Globus pallidus (tissue), 1 donor: ENCODE measurements at regions not wholly inside any gene's neighbourhood (a gene's known extent, or its start where the extent isn't known, plus 50 kb on each side); places are given as distances from the start of the nearest gene placed in this dataset.

ENCODE experiments used
- DNase-seq: peaks from one replicate; pipeline ENCODE4 v3.0.0-alpha.2; 2015; ENCODE audit warnings: low spot score

GRCh38 chr3:127033171-127033570 lies 50.3 kb downstream of the PLXNA1 start:
- DNase-seq = no peak

GRCh38 chr3:127033786-127034185 lies 50.9 kb downstream of the PLXNA1 start:
- DNase-seq = no peak

GRCh38 chr3:127034195-127034989 lies 51.5 kb downstream of the PLXNA1 start:
- no peak for DNase-seq

GRCh38 chr3:127034990-127035652 lies 52.2 kb downstream of the PLXNA1 start:
- DNase-seq = no peak

DNA sequence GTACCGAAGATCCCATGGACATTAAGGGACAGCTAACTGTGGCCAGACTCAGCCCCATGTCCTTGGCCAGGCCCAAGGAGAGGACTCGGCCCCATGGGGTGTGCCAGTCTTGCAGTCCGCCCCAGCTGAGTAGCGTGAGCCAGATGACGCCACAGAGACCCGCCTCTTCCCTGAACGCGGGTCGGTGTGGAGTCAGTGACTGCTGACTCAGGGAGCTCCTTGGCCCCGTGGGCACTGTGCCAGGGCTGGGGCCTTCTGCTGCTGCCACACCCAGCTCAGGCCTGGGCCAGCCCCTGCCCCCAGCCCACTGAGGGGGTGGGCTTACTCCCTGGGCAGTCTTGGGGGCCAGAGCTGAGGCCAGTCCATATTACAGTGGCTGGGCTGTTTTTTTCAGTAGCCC lies 52.8 kb downstream of the PLXNA1 start:
- DNase-seq = no peak

DNA sequence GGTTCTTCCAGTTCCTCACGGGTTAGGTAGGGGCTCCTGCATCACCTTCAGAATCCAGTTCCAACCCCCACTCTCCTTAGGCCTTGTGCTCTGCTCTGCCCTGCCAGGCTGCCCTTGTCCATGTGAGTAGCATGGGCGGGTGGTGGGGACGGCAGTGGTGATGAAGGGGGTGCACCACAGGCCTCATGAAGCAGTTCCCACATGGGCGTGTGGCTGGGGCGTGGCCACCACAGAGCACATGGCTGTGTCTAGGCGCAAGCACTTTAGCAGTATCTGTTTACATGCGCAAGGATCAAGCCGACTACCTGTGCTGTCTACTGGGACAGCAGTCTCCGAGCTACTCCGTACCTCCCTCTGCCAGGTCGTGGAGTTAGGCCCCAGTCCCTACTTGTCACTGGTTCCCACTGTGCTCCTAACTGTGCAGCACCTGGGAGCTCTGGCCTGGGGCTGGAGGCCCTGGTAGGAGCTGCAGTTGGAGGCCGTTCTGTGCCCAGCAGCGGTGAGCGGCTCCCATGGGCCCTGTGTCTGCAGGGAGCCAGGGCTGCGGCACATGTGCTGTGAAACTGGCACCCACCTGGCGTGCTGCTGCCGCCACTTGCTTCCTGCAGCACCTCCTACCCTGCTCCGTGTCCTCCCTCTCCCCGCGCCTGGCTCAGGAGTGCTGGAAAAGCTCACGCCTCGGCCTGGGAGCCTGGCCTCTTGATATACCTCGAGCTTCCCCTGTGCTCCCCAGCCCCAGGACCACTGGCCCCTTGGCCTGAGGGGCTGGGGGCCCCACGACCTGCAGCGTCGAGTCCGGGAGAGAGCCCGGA lies 53.5 kb downstream of the PLXNA1 start:
- DNase-seq = no peak

GRCh38 chr3:127037021-127037400 lies 54.1 kb downstream of the PLXNA1 start:
- no peak for DNase-seq

DNA sequence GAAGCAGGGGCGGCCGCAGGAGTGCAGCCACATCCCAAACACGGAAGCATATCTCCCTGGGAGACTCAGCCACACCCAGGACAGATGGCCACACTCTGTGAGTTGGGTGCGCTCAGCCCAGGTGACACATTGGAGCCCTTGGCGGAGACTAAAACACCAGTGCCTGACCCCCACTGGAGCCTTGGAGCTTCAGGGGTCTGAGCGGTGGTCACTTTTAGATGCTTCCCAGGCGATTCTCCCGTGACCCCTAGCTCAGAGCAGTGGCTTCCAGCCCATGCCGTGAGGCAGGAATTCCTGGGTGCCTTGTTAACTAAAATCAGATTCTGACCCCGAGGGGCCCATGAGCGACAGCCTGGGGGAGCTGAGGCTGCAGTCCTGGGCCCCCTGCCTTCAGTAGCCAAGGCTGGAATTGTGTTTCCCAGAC lies 54.5 kb downstream of the PLXNA1 start:
- no peak for DNase-seq

- no peak for DNase-seq
Observed at GRCh38 chr3:127037971-127038446, 55.1 kb downstream of the PLXNA1 start.

DNA sequence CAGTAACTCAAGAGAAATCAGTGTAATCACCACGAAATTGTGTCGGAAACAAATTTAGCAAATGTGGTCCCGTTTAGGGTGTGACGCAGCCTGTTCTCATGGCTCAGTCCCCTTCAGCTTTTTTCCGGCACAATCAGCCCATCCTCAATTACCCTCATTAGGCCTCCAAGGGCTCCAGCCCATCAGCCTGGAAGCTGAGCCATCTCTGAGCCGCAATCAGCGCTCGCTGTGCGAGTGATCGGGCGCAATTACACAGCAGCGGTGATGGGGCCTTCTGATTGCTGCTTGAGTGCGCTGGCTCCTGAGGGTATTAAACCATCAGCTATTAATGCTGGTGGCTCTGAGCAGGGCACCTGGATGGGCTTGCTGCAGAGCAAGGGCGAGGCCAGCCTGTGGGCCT lies 55.6 kb downstream of the PLXNA1 start:
- DNase-seq = no peak

DNA sequence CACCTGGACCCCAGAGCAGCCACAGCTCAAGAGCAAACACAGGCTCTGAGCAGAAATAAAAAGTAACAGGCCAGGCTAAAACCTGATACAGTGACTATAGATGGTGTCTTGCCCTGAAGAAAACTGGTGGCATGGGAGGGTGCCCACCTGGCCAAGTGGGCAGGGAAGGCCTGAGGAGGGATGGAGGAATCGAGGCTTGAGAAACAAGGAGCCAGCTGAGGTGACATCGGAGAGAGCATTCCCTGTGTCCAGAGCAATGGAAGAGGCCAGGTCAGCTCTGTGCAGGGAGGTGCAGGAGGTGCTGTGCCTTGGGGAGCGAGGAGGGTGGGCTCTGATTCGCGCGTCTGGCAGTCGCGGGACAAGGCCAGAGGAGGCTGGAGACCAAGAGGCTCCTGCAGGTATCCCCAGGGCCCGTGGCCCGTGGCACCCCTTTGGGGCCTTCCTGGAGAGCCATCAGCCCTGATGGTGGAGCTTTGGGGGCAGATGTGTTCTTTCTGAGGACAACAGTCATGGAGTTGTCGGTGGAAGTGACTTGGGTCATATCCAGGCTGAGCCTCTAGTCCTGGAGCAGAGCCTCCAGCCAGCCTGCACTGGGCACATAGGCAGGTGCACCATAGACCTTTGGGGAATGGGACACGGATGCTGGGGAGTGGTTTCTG lies 56.1 kb downstream of the PLXNA1 start:
- no peak for DNase-seq

GRCh38 chr3:127039719-127040118 lies 56.8 kb downstream of the PLXNA1 start:
- DNase-seq = no peak

DNA sequence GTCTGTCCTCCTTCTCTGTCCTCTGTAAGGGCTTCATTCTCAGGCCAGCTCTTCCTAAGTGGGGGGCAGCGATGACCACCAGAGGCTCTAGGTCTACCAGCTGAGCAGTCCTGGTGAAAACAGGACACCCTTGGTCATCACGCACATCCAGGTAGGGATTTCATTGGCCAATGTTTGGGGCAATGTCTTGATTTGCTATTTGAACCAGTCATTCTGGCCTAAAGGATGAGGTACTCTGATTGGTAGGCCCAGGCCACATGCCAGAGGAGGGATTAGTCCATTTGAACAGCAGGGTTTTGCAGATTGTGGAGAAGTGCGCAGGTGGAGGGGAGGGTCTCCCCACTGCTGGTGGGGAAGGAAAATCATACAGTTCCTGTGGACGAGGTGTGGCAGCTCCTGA lies 57.3 kb downstream of the PLXNA1 start:
- DNase-seq = no peak

DNA sequence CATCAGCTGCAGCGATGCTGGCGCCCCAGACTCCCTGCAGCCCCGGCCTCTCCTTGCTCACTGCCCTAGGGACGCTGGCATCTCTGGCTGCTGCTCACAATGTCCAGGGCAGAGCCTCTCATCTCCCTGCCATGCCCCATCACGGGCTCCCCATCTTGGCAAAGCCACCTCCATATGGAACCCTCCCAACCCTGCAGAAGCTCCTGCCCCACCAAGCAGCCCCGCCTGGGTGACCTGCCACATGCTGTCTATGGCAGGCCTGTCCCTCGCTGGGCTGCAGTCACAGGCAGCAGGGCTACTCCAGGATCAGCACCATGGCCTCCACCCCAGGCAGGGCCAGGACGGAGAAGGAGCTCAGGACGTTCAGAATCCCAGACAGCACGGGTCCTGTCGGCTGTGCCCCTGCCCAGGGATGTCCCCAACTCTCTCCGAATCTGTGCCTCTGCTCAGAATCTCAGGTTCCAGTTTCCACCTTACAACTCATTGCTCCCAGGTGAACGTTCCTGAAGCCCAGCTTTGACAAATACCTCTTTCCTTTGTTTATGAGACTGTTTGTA lies 58.4 kb downstream of the PLXNA1 start:
- DNase-seq = no peak

DNA sequence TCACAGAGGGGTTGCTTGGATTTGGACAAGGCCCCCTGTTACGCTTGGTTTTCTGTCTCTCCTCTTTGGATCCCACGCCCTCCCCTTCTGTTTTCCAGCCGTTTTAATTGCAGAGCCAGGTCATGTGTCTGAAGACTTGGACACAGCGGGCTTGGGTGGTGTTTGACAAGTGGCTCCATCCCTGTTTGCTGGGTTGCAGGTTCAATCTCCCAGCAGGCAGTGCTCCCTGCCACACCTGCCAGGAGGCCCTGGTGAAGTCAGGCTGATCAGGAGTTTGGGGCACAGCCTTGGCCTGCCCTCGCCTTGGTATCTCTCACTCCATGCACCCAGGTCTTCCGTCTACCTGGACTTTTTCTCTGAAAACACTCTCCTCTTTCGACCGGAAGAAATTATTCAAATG lies 59.0 kb downstream of the PLXNA1 start:
- DNase-seq = no peak

DNA sequence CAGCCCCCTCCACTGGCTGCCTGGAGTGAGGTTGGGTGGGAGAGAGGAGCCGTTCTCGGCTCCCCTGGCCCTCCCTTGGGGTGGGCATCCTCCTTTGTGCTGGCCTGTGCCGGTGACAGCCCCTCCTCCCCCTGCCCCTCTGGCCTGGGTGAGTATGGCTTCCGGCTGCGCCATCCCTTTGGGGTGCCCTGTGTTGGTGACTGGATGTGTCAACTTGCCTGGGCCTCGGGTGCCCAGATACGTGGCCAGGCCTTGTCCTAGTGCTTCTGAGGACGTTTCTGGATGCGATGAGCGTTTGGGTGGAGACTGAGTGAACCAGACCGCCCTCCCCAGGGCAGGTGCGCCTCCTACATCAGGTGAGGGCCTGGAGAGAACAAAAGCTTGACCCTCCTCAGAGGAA lies 59.7 kb downstream of the PLXNA1 start:
- DNase-seq = no peak

DNA sequence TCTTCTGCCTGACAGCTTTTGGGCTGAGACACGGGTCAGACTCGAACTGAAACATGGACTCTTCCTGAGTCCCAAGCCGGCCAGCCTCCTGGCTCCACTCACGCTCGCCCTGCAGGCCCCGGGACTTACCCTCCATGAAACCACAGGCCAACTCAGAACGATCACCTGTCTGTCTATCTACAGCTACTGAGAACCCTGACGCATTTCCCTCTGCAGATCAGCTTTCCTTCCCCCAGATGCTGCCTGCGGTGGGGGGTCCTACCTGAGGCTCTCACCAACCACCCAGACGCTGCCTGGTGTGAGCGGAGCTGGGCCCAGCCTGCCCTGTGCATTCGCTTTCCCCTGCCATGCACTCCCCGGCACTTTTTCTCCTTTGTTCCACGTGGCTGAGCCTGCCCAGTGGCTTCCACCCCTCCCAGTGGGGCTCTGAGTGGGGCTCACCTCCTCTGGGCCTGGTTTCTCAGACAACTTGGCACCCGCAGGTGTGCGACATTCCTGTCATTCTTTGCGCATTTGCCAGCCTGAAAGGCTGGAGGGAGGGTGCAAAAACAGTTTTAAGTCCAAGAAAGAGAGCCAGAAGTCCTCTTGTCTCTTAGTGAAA lies 60.2 kb downstream of the PLXNA1 start:
- no peak for DNase-seq

- DNase-seq = no peak
Observed at GRCh38 chr3:127043731-127044510, 61.0 kb downstream of the PLXNA1 start.

DNA sequence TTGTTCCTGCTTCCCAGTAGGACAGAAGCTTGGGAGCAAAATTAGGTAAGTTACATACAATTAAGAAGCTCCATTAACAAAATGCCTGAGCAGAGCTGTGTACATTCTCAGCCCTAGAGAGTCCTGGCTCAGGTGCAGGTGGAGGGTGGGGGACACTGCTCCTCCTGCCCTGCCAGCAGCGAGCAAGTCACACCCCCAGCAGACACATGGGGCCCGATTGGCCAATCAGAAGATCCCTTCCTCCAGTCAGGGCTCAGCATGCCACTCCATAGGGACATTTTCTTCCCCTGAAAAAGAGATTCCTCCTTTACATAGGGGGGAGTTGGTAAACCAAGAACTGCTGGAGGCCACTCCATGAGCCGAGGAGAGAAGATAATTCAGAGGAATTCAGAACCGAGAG lies 62.1 kb downstream of the PLXNA1 start:
- DNase-seq = no peak

GRCh38 chr3:127045435-127046045 lies 62.6 kb downstream of the PLXNA1 start:
- DNase-seq = no peak
